H9 (cell line): ENCODE measurements at regions not wholly inside any gene's neighbourhood (a gene's known extent, or its start where the extent isn't known, plus 50 kb on each side); places are given as distances from the start of the nearest gene placed in this dataset.

Experiments
- DNase-seq: peaks from one replicate; pipeline ENCODE4 v3.0.0-alpha.2; 2017
- H2AFZ ChIP-seq: one replicate; pipeline ENCODE4 v1.6.1; 2013; ENCODE audit warnings: mild to moderate bottlenecking, low read length, control low read depth, moderate library complexity
- H2AK5ac ChIP-seq: 2 replicates; pipeline ENCODE4 v1.6.1; 2013; ENCODE audit warnings: low read length, control low read depth, mixed read lengths; ENCODE audit not compliant: insufficient read length
- H2BK120ac ChIP-seq: one replicate; pipeline ENCODE4 v1.6.1; 2013; ENCODE audit warnings: low read depth, mild to moderate bottlenecking, low read length, control low read depth, inconsistent platforms; ENCODE audit not compliant: poor library complexity, severe bottlenecking
- H2BK12ac ChIP-seq: 2 replicates; pipeline ENCODE4 v1.6.1; 2013; ENCODE audit warnings: low read length, control low read depth, mixed read lengths, low read depth; ENCODE audit not compliant: insufficient read length
- H2BK15ac ChIP-seq: 2 replicates; pipeline ENCODE4 v1.6.1; 2013; ENCODE audit warnings: low read depth, low read length, control low read depth
- H2BK20ac ChIP-seq: one replicate; pipeline ENCODE4 v1.6.1; 2013; ENCODE audit warnings: low read depth, mild to moderate bottlenecking, low read length, control low read depth, inconsistent platforms; ENCODE audit not compliant: poor library complexity, severe bottlenecking
- H2BK5ac ChIP-seq: 2 replicates; pipeline ENCODE4 v1.6.1; 2013; ENCODE audit warnings: low read length, control low read depth, mixed read lengths; ENCODE audit not compliant: insufficient read length
- H3K14ac ChIP-seq: 2 replicates; pipeline ENCODE4 v1.6.1; 2013; ENCODE audit warnings: low read length, control low read depth; ENCODE audit not compliant: insufficient read depth
- H3K18ac ChIP-seq: 2 replicates; pipeline ENCODE4 v1.6.1; 2013; ENCODE audit warnings: low read depth, mild to moderate bottlenecking, mixed read lengths, low read length, control low read depth; ENCODE audit not compliant: insufficient read length
- H3K23ac ChIP-seq: 2 replicates; pipeline ENCODE4 v1.6.1; 2013; ENCODE audit warnings: low read length, control low read depth, mixed read lengths, low read depth; ENCODE audit not compliant: insufficient read length
- H3K23me2 ChIP-seq: 2 replicates; pipeline ENCODE4 v1.6.1; 2013; ENCODE audit warnings: low read depth, mild to moderate bottlenecking, mixed read lengths, low read length, control low read depth; ENCODE audit not compliant: insufficient read length, poor library complexity, severe bottlenecking
- H3K27ac ChIP-seq: 2 replicates; pipeline ENCODE4 v1.5.1; 2013; ENCODE audit warnings: low read length, control low read depth, mixed read lengths, low read depth; ENCODE audit not compliant: insufficient read length
- H3K27me3 ChIP-seq: 2 replicates; pipeline ENCODE4 v1.6.1; 2013; ENCODE audit warnings: low read length, control low read depth, inconsistent platforms; ENCODE audit not compliant: insufficient read depth
- H3K4ac ChIP-seq: 2 replicates; pipeline ENCODE4 v1.6.1; 2013; ENCODE audit warnings: low read depth, mild to moderate bottlenecking, control low read depth, inconsistent platforms, low read length, moderate library complexity
- H3K4me1 ChIP-seq: 2 replicates; pipeline ENCODE4 v1.6.1; 2013; ENCODE audit warnings: low read length, control low read depth, inconsistent platforms; ENCODE audit not compliant: insufficient read depth
- H3K4me2 ChIP-seq: 2 replicates; pipeline ENCODE4 v1.6.1; 2013; ENCODE audit warnings: low read length, control low read depth, mixed read lengths; ENCODE audit not compliant: insufficient read length, insufficient read depth
- H3K56ac ChIP-seq: 2 replicates; pipeline ENCODE4 v1.6.1; 2013; ENCODE audit warnings: low read depth, mild to moderate bottlenecking, mixed read lengths, low read length, control low read depth; ENCODE audit not compliant: insufficient read length
- H3K79me1 ChIP-seq: 2 replicates; pipeline ENCODE4 v1.6.1; 2013; ENCODE audit warnings: low read depth, mild to moderate bottlenecking, moderate library complexity, low read length, control low read depth, inconsistent platforms; ENCODE audit not compliant: insufficient read depth, poor library complexity, severe bottlenecking
- H3K79me2 ChIP-seq: 2 replicates; pipeline ENCODE4 v1.6.1; 2013; ENCODE audit warnings: low read length, control low read depth, inconsistent platforms; ENCODE audit not compliant: insufficient read depth
- H3K9ac ChIP-seq: 2 replicates; pipeline ENCODE4 v1.6.1; 2013; ENCODE audit warnings: low read length, control low read depth, mixed read lengths; ENCODE audit not compliant: insufficient read length; ENCODE audit errors: extremely low read depth
- H3K9me3 ChIP-seq: one replicate; pipeline ENCODE4 v1.6.1; 2013; ENCODE audit warnings: low read depth, low read length, inconsistent platforms; ENCODE audit not compliant: control insufficient read depth
- H3T11ph ChIP-seq: one replicate; pipeline ENCODE4 v1.6.1; 2013; ENCODE audit warnings: mild to moderate bottlenecking, low read length, control low read depth, inconsistent platforms
- H4K20me1 ChIP-seq: one replicate; pipeline ENCODE4 v1.6.1; 2013; ENCODE audit not compliant: control insufficient read depth, insufficient read length, insufficient read depth
- H4K5ac ChIP-seq: 2 replicates; pipeline ENCODE4 v1.6.1; 2013; ENCODE audit warnings: low read depth, mild to moderate bottlenecking, mixed read lengths, low read length, control low read depth; ENCODE audit not compliant: insufficient read length
- H4K8ac ChIP-seq: replicated peaks from 2 replicates; pipeline ENCODE4 v1.6.1; 2013; ENCODE audit warnings: low read length, control low read depth, mixed read lengths, low read depth; ENCODE audit not compliant: insufficient read length
- H4K91ac ChIP-seq: 2 replicates; pipeline ENCODE4 v1.6.1; 2013; ENCODE audit warnings: low read depth, mild to moderate bottlenecking, moderate library complexity, mixed read lengths, low read length, control low read depth; ENCODE audit not compliant: insufficient read length
- H3K27ac Mint-ChIP-seq, 3 experiments: 2 replicates in 2 of 3; 3 replicates in 1 of 3; pipeline ENCODE4 v1.8.0; 2020 to 2021; ENCODE audit warnings: mixed read lengths in 3 of 3, mild to moderate bottlenecking in 1 of 3, moderate library complexity in 1 of 3
- H3K27me3 Mint-ChIP-seq: 2 replicates; pipeline ENCODE4 v1.8.0; 2021; ENCODE audit warnings: low read depth, mild to moderate bottlenecking, moderate library complexity, mixed read lengths
- H3K36me3 Mint-ChIP-seq, 3 experiments: 2 replicates in 2 of 3; 3 replicates in 1 of 3; pipeline ENCODE4 v1.8.0; 2020 to 2021; ENCODE audit warnings: low read depth in 3 of 3, mixed read lengths in 3 of 3; ENCODE audit not compliant: insufficient read depth in 1 of 3
- H3K4me1 Mint-ChIP-seq, 2 experiments: 2 replicates each; pipeline ENCODE4 v1.8.0; 2020; ENCODE audit warnings: mixed read lengths in 2 of 2
- H3K4me3 Mint-ChIP-seq, 2 experiments: 2 replicates in 1 of 2; 3 replicates in 1 of 2; pipeline ENCODE4 v1.8.0; 2020 to 2021; ENCODE audit warnings: mild to moderate bottlenecking in 2 of 2, mixed read lengths in 2 of 2, moderate library complexity in 1 of 2
- H3K9me3 Mint-ChIP-seq, 2 experiments: 2 replicates in 1 of 2; 3 replicates in 1 of 2; pipeline ENCODE4 v1.8.0; 2020; ENCODE audit warnings: mild to moderate bottlenecking in 2 of 2, mixed read lengths in 2 of 2, moderate library complexity in 1 of 2
- WGBS: extraction: QIAGEN DNeasy Blood & Tissue Kit; methylation state at CpG from one replicate; pipeline ENCODE4 v1.1.7; 2013; ENCODE audit warnings: missing lambda C conversion rate, low lambda C conversion rate, mixed read lengths; ENCODE audit not compliant: insufficient read length; ENCODE audit errors: extremely low coverage; 5-methylcytosine and 5-hydroxymethylcytosine counted together
- TF ChIP-seq, protein P1 (sequence below): fragments of 200-600 bp; sonication (generic); conservative IDR thresholded peaks from 3 replicates; pipeline ENCODE4 v1.8.0; 2021; ENCODE audit warnings: antibody characterized with exemption, mild to moderate bottlenecking

DNA sequence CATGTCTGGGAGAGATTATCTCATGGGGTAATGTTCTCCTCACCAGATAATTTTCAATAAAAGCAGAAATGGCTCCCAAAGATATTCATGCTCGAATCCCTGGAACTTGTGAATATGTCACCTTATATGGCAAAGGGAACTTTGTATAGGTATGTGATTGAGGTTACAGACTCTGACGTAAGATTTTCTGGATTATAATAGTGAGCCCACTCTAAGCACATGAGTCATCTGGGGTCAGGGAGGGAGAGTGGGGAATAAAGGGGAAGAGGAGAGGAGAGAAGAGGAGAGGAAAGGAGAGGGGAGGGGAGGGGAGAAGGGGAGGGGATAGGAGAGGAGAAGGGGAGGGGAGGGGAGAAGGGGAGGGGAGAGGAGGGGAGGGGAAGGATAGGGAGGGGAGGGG lies 1193.9 kb downstream of the PLA2G4A start:
- Histone ChIP-seq H2BK120ac (no peak overlapping the region), H3K9me3 (no peaks in the 10 kb centered on the region), H2BK5ac (no peak overlapping the region), H4K5ac (no peak overlapping the region), H3K27me3 (no peaks in the 10 kb centered on the region), H2BK15ac (no peak overlapping the region), H3K27ac (no peak overlapping the region), H3K4me1 (no peaks in the 10 kb centered on the region), H3K14ac (no peak overlapping the region), H3K79me2 (no peaks in the 10 kb centered on the region), H3K18ac (no peak overlapping the region), H2AK5ac (no peak overlapping the region), H2BK20ac (no peak overlapping the region), H3K4ac (no peak overlapping the region), H2AFZ (no peak overlapping the region), H3K23ac (no peak overlapping the region), H4K91ac (no peak overlapping the region), H3K56ac (no peak overlapping the region), H3K23me2 (no peaks in the 10 kb centered on the region), H2BK12ac (no peak overlapping the region), H4K8ac (no peak overlapping the region), H3T11ph (no peak overlapping the region), H3K79me1 (no peaks in the 10 kb centered on the region), H3K4me2 (no peak overlapping the region), H3K9ac (no peak overlapping the region), H4K20me1 (no peaks in the 10 kb centered on the region)
- no peak for DNase-seq
- Mint-ChIP-seq H3K4me3 (no peak overlapping the region), H3K27ac (no peak overlapping the region; a peak in 1 of 7 replicates), H3K9me3 (no peaks in the 10 kb centered on the region), H3K4me1 (no peaks in the 10 kb centered on the region), H3K36me3 (no peaks in the 10 kb centered on the region), H3K27me3 (no peaks in the 10 kb centered on the region)
- WGBS, result no CpG with 5 or more reads among the region's 2 CpGs
- TF ChIP-seq, protein P1, sequence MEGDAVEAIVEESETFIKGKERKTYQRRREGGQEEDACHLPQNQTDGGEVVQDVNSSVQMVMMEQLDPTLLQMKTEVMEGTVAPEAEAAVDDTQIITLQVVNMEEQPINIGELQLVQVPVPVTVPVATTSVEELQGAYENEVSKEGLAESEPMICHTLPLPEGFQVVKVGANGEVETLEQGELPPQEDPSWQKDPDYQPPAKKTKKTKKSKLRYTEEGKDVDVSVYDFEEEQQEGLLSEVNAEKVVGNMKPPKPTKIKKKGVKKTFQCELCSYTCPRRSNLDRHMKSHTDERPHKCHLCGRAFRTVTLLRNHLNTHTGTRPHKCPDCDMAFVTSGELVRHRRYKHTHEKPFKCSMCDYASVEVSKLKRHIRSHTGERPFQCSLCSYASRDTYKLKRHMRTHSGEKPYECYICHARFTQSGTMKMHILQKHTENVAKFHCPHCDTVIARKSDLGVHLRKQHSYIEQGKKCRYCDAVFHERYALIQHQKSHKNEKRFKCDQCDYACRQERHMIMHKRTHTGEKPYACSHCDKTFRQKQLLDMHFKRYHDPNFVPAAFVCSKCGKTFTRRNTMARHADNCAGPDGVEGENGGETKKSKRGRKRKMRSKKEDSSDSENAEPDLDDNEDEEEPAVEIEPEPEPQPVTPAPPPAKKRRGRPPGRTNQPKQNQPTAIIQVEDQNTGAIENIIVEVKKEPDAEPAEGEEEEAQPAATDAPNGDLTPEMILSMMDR, result no peak
